Neural progenitor cell (in vitro differentiated cells): ENCODE measurements at regions not wholly inside any gene's neighbourhood (a gene's known extent, or its start where the extent isn't known, plus 50 kb on each side); places are given as distances from the start of the nearest gene placed in this dataset.

Experiments
- EZH2 ChIP-seq: fragments of 200-600 bp; sonication (generic); IDR thresholded peaks from 2 replicates; pipeline ENCODE4 v1.6.1; 2017; ENCODE audit warnings: antibody characterized with exemption, mild to moderate bottlenecking, moderate library complexity
- EZH2phosphoT487 ChIP-seq: fragments of 200-600 bp; sonication (generic); IDR thresholded peaks from 2 replicates; pipeline ENCODE4 v1.6.1; 2017; ENCODE audit warnings: antibody characterized with exemption
- TF ChIP-seq, protein P1 (sequence below): fragments of 200-600 bp; sonication (generic); IDR thresholded peaks from 2 replicates; pipeline ENCODE4 v1.5.1; 2017; ENCODE audit warnings: antibody characterized with exemption, mild to moderate bottlenecking

DNA sequence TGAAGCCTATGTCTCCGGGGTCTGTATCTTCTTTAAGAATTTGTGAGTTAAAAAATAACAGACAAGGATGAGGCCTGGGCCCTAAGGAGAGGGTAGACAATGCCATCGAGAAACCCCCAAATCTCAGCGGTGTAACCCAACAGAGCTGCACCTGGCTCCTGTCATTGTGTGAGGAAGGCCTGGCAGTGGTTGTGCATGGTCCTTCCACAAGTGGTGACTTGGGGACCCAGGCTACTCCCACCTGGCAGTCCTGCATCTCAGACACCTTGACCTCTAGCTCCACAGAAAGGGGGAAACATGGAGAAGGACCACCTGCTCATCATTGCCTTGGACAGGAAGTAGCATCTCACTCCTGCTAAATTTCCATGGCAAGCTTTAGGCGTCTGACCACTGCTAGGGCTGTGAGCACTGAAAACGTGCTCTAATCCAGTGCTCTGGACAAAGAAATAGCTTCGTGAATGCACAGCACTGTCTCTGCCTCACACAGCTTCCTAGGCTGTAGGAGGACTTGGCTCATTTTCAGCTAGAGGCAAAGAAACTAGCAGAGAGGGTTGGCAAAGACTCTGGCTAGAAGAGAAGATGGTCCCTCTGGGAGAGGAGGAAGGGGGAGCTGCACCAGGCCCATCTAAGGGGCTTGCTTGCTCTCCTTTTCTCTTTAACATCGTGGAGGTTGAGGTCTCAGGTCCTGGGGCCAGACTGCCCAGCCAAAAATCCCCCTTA is 273.9 kb upstream of the ZMIZ1 start:
- no peak for TF ChIP-seq EZH2phosphoT487
- TF ChIP-seq, protein P1, sequence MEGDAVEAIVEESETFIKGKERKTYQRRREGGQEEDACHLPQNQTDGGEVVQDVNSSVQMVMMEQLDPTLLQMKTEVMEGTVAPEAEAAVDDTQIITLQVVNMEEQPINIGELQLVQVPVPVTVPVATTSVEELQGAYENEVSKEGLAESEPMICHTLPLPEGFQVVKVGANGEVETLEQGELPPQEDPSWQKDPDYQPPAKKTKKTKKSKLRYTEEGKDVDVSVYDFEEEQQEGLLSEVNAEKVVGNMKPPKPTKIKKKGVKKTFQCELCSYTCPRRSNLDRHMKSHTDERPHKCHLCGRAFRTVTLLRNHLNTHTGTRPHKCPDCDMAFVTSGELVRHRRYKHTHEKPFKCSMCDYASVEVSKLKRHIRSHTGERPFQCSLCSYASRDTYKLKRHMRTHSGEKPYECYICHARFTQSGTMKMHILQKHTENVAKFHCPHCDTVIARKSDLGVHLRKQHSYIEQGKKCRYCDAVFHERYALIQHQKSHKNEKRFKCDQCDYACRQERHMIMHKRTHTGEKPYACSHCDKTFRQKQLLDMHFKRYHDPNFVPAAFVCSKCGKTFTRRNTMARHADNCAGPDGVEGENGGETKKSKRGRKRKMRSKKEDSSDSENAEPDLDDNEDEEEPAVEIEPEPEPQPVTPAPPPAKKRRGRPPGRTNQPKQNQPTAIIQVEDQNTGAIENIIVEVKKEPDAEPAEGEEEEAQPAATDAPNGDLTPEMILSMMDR, result no peak
- TF ChIP-seq EZH2, result no peak
